Cardiac fibroblast (primary cell): ENCODE measurements at regions not wholly inside any gene's neighbourhood (a gene's known extent, or its start where the extent isn't known, plus 50 kb on each side); places are given as distances from the start of the nearest gene placed in this dataset.
"Not testable (repeated sequence)": the region's sequence is repeated elsewhere in the genome, so short reads cannot be mapped to it uniquely, and the experiment has no call there.

Experiments used
- DNase-seq, 2 donors: peaks; one replicate each; pipeline versions ENCODE4 v3.0.0 to v3.0.0-alpha.2; 2010; ENCODE audit warnings: low read depth in 2 of 2
- H3K4me3 ChIP-seq, 2 donors: replicated peaks in 1 of 2; 1 replicate in 1 of 2; 2 replicates in 1 of 2; pipeline ENCODE4 v1.5.1; 2011; ENCODE audit warnings: low read depth in 2 of 2, low read length in 2 of 2, mild to moderate bottlenecking in 2 of 2, moderate library complexity in 1 of 2
- TF ChIP-seq, protein P1 (sequence below): IDR thresholded peaks from one replicate; pipeline ENCODE4 v1.5.1; 2011; ENCODE audit warnings: low read depth, mild to moderate bottlenecking, low read length, inconsistent platforms

- H3K4me3 ChIP-seq = no peak overlapping the region
- TF ChIP-seq, protein P1, sequence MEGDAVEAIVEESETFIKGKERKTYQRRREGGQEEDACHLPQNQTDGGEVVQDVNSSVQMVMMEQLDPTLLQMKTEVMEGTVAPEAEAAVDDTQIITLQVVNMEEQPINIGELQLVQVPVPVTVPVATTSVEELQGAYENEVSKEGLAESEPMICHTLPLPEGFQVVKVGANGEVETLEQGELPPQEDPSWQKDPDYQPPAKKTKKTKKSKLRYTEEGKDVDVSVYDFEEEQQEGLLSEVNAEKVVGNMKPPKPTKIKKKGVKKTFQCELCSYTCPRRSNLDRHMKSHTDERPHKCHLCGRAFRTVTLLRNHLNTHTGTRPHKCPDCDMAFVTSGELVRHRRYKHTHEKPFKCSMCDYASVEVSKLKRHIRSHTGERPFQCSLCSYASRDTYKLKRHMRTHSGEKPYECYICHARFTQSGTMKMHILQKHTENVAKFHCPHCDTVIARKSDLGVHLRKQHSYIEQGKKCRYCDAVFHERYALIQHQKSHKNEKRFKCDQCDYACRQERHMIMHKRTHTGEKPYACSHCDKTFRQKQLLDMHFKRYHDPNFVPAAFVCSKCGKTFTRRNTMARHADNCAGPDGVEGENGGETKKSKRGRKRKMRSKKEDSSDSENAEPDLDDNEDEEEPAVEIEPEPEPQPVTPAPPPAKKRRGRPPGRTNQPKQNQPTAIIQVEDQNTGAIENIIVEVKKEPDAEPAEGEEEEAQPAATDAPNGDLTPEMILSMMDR = no peak
- DNase-seq = no peak
Observed at GRCh38 chr2:239732666-239733010, 292.5 kb downstream of the NDUFA10 start.

- TF ChIP-seq, protein P1 = no peak
- no peak overlapping the region for H3K4me3 ChIP-seq
- no peak for DNase-seq
Observed at GRCh38 chr2:239731998-239732665, 293.0 kb downstream of the NDUFA10 start.

- DNase-seq = no peak
- TF ChIP-seq, protein P1 = no peak
- H3K4me3 ChIP-seq = no peak overlapping the region
Observed at GRCh38 chr2:239731422-239731821, 293.7 kb downstream of the NDUFA10 start.

GRCh38 chr2:239730897-239731296, 294.2 kb downstream of the NDUFA10 start:
- TF ChIP-seq, protein P1 = no peak
- H3K4me3 ChIP-seq = no peak overlapping the region
- no peak for DNase-seq

DNA sequence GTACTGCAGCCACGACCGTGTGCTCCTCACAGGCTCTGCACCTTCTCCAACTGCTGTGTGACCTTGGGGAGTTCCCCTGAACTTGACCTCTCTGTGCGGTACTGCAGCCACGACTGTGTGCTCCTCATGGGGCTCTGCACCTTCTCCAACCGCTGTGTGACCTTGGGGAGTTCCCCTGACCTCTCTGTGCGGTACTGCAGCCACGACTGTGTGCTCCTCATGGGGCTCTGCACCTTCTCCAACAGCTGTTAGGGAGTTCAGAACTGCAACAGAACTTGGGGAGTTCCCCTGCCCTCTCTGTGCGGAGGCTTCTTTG, 294.6 kb downstream of the NDUFA10 start:
- DNase-seq, H3K4me3 ChIP-seq: not testable (repeated sequence)

- H3K4me3 ChIP-seq = no peak overlapping the region
- TF ChIP-seq, protein P1 = no peak
- no peak for DNase-seq
Observed at GRCh38 chr2:239729681-239730566, 295.2 kb downstream of the NDUFA10 start.

GRCh38 chr2:239729151-239729550, 296.0 kb downstream of the NDUFA10 start:
- no peak overlapping the region for H3K4me3 ChIP-seq
- no peak for DNase-seq
- TF ChIP-seq, protein P1 = no peak
